RKO (cell line): ENCODE measurements at regions not wholly inside any gene's neighbourhood (a gene's known extent, or its start where the extent isn't known, plus 50 kb on each side); places are given as distances from the start of the nearest gene placed in this dataset.
A peak's percentile ranks its signal among the peaks of the same experiment; 100 is the strongest.
"Not testable (repeated sequence)": the region's sequence is repeated elsewhere in the genome, so short reads cannot be mapped to it uniquely, and the experiment has no call there.

ENCODE experiments used
- DNase-seq: peaks from one replicate; pipeline ENCODE4 v3.0.0-alpha.2; 2016; ENCODE audit warnings: low spot score

DNA sequence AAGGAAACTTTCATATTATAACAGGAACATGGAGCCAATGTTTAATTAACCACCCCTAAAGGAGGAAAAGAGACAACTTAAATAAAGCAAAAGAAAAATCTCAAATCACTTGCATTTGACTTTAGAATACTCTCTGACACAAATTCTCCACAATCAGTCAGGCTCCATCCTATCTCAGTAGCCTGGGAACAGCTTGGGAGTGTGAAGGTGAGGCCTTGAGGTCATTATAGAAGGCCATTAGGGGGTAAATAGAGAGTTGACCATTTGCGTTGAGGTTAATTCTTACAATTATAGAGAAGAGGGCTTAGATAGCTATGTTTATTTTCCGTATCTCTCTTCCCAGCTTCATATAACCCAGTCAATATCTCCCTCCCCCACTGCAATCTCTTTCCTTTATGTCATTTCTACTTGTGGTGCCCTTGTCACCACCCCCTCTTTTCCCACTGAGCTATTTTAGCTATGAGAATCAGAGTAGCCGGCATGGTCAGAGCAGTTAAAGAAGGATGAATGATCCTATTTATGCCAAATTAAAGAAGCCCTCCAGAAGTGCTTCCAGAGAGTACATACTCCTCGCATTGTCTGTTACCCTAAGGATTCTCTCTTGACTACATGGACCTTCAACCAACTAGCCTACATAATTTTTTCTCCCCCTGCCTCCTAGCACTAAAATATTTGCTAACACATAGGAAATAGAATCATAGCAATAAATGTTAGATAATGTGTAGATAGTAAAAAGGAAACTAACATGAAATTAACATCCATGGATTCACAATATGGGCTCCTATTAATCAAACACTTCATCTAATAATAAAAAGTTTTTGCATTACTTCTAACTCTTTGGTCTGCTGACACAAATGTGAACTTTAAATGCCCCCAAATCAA, 135.2 kb upstream of the KRR1 start:
- DNase-seq, result peak; percentile 79

DNA sequence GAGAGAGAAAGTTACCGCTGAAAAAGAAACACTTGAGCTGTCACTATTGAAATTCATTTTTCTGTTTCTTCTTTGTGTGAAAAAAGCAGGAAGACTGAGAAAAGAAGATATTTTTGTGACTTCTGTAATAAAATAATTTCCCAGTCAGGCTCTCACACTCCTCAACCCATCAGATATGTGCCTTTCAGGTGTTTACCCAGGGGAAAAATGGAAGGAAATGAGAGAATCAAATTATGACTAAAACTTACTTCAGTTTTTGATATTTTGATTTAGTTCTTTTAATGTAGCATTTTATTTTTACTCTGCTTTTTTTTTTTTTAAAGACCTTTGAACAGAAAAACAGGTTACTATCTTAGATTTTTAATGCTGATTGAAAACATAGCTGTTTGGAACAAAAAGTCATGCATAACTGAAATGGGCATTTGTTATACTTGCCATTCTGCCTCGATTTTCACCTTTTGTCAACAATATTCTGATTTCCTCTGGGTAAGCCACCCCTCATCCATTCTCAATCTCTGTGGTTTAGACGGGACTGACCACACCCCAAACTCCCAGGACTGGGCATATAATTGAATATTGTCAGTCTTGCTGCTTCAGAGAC, 133.2 kb upstream of the KRR1 start:
- no peak for DNase-seq

DNA sequence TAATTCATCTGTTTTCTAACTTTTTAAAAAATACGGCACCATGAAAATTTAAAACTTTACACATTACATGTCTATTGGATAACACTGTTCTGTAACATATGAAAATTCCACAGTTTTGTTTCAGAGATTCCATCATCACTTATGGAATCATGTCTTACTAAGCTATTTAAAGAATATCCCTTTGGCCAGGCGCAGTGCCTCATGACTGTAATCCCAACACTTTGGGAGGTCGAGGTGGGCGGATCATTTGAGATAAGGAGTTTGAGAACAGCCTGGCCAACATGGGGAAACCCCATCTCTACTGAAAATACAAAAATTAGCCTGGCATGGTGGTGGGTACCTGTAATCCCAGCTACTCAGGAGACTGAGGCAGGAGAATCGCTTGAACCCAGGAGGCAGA, 131.7 kb upstream of the KRR1 start:
- not testable (repeated sequence) for DNase-seq

DNA sequence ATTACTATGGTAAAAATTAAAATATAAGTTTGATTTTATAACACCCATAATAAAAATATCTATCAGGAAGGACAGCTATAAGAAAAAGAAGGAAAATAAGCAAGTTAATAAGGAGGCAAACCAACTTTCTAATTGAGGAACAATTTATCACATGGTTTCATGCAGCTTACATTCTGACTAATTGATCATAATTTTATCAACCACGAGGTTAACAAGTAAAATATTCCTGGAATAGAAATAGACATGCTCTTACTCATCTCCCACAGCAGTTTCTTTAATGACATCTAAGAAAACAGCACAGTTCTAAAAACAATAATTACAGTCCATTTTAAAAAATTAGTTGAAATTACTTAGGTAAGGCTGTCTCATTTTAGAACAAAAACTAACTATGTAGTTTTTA, 130.8 kb upstream of the KRR1 start:
- DNase-seq, result peak; percentile 84

DNA sequence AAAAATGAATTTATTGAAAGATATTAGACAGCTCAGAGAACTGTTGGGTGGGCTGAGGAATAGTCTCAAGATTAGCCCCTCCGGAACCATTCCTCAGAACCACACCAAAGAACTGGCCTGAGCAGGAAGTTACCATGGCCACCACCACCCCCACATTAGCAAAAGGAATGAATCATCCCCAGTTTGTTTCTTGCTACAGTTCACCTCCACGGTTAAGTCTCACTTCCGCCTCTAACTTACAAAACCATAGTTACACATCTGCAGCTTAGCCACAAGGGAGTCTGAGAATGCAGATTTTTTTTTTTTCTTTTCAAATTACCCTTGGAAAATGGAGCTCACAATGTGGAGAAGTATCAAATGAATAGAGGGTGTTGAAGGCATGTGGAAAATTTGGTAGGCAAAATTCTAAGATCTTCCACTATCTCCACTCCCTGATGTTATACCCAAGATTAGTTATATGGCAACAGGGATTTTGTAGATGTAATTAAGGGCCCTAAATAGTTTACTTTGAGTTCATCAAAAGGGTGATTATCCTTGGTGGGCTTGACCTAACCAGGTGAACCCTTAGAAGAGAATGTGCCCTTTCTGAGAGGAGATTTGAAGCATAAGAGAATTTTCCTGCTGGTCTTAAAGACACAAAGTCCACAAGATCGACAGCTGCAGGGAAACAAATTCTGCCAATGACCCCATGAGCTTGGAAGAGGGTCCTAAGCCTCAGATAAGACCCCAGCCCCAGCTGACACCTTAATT, 129.8 kb upstream of the KRR1 start:
- DNase-seq, result peak; percentile 96

DNA sequence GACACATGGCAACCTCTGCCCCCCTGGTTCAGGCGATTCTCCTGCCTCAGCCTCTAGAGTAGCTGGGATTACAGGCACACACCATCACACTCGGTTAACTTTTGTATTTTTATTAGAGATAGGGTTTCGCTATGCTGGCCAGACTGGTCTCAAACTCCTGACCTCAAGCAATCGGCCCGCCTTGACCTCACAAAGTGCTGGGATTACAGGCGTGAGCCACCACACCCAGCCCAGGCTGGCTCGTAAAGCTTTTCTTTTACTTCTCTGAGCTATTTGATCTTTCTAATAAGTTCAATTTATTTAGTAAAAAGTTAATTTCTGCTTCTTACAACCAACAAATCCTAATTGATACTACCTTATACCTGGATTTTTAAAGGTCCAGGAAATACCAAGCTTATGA, 127.4 kb upstream of the KRR1 start:
- no peak for DNase-seq

DNA sequence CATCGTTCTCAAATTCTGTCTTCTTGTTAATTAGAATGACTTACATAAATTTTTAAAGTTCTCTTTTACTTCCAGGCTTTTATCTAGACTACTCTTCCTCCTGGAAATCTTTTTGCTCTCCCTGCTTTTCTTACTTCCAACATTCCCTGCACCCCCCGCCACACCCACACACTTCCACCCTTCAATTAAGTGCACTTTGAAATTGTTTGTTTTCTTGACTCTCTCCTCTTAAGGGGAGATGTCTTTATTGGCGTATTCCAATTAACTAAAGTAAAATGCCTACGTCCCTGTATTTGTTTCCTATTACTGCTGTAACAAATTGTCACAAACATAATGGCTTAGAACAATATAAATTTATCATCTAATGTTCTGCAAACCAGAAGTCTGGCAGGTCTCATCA, 125.2 kb upstream of the KRR1 start:
- no peak for DNase-seq

DNA sequence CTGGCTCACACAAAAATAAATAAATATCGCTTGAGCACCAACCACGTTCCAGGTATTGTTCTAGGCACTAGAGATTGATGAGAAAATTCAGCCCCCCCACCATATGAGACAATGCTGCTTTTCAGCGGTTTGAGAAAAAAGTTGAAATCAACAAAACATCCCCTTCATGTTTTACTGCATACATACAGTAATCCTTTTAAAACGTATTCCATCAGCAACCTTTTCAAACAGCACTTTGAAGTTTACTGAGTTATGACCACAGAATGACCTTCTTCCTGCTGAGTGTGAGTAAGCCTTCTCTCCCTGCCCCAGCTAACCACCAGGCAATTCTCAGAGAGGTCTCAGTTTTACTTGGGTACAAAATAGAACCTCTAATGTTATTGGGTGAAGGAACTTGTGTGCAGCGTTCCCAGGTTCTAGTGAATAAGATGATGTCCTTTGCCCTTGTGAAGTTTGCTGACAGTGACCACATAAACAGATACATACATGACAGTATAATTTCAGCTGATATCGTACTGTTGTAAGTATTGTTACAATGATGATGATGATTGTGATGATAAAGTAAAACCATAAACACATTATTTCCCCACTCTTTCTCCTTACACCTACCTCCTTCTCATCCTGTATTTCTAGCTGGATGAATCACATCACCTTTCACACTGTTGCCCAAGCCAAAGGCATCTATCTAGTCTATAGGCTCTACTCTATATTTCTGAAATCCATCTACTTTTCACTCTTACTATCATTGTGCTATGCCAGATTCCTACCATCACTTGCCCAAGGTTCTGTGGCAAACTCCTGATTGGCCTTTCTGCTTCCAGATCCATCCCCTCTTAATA, 124.4 kb upstream of the KRR1 start:
- DNase-seq, result peak; percentile 97

DNA sequence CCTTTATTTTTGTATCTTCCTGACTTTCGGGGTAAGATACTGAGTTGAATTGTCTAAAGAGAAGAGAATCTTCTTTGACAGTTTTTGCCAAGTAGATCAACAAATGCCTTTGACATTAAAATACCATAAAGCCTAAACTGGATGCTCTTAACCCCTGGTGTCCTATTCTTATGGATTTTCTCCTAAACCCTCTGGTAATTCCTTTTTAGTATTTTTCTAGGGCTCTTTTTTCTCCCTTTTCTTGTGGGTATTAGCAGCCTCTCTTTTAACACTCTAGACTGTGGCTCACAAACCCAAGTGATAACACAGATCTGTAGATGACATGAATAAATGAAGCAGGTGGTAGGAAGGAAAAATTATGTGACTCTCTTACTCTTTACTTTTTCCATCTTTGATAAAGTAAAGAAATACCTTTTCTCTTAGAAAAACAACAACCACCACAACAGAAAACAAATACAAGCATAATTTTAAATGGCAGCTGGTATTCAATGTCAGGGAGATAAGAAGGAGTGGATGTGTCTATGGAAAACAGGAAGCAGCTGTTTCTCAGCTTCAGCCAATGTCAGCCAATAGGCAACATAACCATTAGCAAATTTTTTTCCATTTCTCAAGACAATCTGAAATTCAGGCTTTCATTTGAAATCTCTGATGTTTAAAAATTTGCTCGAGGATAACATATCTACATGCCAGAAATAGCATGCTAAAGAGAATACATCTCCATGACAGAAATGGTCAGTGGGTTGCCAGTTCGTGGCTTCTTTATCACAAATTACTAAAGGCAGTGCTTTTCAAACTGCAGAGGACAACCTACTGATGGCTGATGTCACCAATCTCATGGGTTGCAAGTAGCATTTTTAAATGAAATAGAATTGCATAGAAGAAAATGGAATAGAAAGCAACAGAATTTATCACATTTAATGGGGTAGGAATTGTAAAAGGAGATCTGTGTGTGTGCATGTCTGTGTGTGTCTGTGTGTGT, 123.1 kb upstream of the KRR1 start:
- no peak for DNase-seq

DNA sequence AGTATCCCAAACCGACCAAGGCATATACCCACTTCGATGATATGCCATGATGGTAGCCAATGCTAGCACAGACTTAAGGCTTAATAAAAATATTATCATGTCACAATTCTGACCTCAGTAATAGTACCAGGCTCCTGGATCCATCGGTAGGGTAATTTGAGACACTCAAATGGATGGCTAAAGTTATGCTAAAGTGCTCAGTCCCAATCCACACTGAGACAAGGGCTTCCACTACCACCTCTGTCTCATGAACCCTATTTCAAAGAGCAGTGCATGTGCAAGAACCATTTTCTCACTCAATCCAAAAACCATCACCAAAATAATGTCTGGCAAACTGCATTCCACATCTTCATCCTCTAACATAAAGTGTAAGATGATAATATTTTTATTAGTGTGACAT, 122.4 kb upstream of the KRR1 start:
- DNase-seq, result no peak

DNA sequence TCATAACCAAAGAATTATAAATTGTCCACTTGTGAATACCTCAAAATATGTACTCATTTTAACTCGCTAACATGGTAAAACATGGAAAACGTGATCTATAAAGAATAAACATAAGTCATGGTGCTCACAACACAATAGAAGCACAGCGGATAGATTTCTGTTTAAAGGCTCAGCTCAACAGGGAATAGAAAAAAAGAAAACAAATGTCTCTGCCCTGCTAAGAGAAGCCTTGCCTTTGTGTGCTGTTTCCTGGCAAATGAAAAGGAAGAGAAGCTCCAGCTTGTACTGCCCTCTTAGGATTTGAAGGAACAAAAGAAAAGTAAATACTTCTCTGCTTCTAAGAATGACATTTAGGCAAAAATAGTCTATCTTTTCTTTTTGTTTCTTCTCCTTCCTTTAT, 121.0 kb upstream of the KRR1 start:
- DNase-seq, result no peak

DNA sequence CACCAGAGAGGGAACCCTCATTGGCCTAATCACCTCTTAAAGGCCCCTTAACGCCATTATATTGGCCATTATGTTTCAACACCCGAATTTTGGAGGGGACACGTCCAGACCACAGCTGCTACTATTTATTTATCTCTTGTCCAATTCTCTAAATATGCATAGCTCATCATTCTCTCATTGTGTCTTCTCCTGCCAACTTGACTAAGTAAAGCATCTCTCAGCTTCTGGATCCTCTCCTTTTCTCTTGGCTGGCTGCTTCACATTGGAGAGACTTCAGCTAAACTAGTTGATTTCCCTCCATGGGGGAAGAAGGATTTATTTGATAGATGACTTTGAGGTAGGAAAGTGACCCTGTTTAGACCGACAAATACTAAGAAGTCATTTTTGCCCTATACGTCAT, 120.4 kb upstream of the KRR1 start:
- no peak for DNase-seq

DNA sequence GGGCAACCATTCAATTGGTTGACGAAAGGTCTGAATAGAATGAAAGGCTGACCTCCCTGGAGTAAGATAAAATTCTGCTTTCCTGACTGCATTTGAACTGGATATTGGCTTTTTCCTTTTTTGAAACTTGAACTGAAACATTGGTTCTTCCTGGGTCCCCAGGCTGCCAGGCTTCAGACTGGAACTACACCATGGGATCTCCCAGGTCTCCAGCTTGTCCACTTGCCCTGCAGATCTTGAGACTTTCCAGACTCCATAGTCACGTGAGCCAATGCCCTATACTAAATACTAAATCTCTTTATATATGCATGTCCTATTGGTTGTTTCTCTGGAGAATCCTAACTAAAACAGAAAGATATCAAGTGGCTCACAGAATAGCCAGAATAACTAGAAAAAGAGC, 118.7 kb upstream of the KRR1 start:
- no peak for DNase-seq

DNA sequence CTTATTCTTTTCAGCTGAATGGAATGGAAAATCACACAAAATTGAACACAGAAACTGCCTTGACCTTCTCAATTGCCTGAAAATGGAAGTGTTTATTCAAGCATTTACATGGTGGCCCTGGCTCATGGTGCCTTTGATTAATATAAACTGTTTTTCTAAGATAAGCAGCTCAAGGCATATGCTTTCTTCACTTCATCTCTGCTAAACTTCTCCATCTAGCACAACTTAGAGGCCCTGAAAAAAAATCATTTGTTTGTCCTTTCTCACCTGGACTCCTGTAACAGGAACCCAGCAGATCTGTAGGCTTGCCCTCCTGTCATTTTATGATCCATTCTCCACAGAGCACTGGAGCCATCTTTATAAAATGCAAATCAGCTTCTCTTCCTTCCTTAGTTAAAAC, 117.5 kb upstream of the KRR1 start:
- no peak for DNase-seq

DNA sequence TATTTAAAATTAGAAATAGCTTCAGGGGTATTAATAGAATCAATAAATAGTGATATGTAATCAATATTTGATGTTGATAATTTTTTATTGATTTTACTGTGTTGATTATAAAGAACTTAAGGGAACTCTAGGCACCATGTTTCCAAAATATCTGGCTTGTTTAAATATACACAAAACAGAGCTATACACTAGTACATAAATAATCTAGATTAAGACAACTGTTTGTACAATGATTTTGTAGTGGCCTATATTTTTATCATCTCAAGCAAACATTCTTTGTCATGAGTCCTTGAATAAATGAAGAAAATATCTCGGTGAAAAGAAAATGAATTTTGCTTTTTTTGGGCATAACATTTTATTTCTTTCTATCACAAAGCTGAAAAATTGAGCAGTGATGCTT, 117.1 kb upstream of the KRR1 start:
- no peak for DNase-seq

DNA sequence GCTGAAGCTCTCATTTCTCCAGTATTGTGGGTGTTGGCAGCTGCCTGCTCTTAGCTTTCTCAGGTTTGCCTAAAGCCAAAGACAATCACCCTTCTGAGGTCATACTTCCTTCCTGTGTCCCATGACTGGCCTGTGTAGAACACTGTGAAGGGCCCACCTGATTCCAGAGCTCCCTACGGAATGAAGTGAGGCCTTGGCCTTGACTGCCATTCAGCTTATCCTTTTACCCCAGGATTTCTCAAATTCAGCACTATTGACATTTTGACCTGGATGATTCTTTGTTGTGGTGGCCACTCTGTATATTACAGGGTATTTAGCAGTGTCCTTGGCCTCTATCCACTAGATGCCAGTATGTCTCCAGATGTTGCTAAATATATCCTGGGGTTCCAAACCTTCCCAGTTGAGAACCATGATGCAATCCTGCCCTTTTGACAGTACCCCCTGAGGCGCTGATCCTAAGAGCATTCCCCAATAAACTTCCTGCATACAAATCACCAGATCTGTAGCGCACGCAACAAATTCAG, 112.3 kb upstream of the KRR1 start:
- DNase-seq, result peak; percentile 55

DNA sequence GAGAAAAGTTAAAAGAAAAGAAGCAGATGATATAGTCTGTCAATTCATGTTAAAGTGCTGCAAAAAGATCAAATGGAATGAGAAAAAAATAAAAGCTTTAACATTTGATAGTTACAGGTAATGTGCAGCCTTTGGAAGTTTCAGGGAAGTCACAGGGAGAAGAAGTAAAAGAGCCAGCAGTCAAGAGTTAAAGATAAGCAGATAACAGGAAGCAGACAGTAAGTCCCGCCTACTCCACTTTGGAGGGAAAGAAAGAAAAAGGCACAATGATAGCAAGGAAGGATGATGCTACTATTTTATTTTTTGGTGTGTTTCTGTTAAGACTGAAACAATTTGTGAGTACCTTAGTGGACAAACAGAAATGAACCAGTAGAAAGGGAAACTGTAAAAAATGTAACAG, 111.1 kb upstream of the KRR1 start:
- no peak for DNase-seq

DNA sequence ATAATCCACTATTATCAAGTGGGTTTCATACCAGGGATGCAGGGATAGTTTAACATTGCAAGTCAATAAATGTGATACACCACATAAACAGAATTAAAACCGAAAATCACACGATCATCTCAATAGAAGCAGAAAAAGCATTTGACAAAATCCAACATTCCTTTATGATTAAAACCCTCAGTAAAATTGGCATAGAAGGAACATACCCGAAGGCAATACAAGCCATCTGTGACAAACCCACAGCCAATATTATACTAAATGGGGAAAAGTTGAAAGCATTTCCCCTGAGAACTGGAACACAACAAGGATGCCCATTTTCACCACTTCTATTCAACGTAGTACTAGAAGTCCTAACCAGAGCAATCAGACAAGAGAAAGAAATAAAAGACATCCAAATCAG, 103.0 kb upstream of the KRR1 start:
- not testable (repeated sequence) for DNase-seq

DNA sequence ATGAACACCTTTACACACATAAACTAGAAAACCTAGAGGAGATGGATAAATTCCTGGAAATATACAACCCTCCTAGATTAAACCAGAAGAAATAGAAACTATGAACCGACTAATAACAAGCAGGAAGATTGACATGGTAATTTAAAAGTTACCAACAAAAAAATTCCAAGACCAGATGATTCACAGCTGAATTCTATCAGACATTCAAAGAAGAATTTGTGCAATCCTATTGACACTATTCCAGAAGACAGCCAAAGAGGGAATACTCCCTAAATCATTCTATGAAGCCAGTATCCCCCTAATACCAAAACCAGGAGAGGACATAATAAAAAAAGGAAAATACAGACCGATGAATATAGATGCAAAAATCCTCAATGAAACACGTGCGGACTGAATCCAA, 102.6 kb upstream of the KRR1 start:
- DNase-seq, result no peak

DNA sequence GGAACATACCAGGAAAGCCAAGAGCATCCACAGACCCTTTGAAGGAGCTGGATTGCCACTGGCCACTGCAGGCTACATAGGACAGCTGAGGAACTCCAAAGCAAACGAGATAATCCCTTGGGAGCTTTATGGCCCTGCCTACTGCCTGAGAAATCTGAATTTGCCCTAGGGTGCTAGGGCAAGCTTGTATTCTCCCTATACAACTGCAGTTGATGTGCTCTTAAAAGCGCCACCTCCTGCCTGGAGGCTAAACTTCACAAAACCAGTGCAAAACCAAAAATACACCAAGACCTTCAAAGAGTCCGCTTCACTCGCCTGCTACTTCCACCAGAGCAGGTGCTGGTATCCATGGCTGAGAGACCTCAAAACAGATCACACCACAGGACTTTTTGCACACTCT, 99.6 kb upstream of the KRR1 start:
- DNase-seq, result no peak

DNA sequence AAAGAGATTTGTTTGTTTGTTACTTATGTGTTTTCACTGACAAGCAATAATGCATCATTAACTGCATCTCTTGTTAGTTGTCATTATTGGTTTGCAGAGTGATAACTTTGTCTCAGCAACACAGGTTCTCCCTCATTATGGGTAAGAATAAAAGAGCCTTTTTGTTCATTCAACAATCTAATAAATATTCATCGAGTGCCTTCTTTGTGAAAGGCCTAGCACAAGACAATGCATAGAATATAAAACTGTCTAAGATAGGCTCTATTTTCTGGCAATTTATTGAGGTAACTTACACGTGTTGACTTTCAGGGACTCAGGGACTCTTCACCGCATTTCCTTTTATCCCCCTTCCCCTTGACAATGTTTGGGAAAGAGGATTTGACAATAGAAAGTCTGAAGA, 95.5 kb upstream of the KRR1 start:
- no peak for DNase-seq
